ENCODE measurements at regions not wholly inside any gene's neighbourhood (a gene's known extent, or its start where the extent isn't known, plus 50 kb on each side); places are given as distances from the start of the nearest gene placed in this dataset.
"Not testable (repeated sequence)": the region's sequence is repeated elsewhere in the genome, so short reads cannot be mapped to it uniquely, and the experiment has no call there.

DNA sequence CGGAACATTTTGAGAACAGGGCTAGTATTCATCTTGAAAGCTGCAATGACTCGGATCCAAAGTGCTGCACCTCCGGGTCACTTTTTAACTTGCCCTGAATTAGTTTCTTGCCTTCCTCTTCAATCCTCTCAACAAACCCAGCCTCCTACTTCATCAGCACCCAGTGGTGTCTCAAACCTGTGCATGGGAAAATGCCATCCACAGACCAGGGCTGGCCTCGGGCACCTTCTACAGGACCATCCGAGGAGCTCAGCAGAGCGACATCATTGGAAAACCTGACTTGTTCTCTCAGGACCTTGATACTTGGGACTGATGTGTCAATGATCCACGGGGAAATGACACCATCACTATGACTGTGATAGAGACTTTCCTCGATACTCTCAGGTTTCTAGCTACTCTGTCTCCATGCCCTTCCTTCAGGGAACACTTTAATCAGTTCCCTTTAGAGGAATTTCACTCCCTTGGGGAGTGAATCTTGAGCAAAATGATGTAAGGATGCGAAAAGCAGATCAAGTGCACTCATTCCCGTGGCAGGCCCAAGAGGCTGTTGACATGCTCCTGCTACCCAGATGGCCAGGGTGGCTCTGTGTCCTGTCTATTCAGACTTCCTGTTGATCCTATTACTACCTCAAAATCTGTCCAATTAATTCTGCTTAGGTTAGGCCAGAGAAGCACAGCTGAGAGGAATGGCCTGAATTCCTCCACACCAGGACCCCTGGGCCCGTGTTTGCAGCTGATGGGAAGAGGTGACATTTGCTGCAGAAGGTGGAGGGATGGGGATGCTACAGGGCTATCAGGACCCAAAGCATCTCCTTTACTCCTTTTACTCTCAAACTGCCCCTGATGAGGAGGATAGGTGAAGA, 96.5 kb upstream of the SLC25A48 start:
- Histone ChIP-seq H3K36me3 (ENCODE audit: insufficient read depth, insufficient read length, low read length) (no peaks in the 10 kb centered on the region), H3K9ac (ENCODE audit: insufficient read length, low read depth) (no peak overlapping the region), H3K9me3 (ENCODE audit: insufficient read depth, low read length) (peaks cover 12% of the 10 kb centered on the region; the same call in 1 of the 2 replicates), H3K27me3 (ENCODE audit: insufficient read depth, insufficient read length) (no peaks in the 10 kb centered on the region), H3K4me1 (ENCODE audit: insufficient read depth, insufficient read length) (no peaks in the 10 kb centered on the region), H3K4me3 (ENCODE audit: insufficient read length, low read depth) (no peak overlapping the region)
- TF ChIP-seq SUZ12 (IDR thresholded peaks at IDR 0.05; ENCODE audit: extremely low read depth, insufficient read depth, insufficient read length) (no peak), YY1 (IDR thresholded peaks at IDR 0.05; ENCODE audit: insufficient read depth, insufficient read length) (no peak), ZNF274 (IDR thresholded peaks at IDR 0.05; ENCODE audit: low read depth, low read length) (no peak)
- DNase-seq (ENCODE audit: low read depth, low spot score): no peak

DNA sequence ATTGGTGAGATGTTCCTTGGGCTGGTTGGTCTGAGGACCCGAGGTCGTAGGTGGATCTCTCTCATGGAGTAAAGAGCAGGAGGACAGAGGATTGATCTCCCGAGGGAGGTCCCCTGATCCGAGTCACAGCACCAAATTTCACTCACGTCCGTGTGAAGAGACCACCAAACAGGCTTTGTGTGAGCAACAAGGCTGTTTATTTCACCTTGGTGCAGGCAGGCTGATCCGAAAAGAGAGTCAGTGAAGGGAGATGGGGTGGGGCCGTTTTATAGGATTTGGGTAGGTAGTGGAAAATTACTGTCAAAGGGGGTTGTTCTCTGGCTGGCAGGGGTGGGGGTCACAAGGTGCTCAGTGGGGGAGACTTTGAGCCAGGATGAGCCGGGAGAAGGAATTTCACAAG, 97.5 kb upstream of the SLC25A48 start:
- not testable (repeated sequence) for H3K9ac ChIP-seq (ENCODE audit: insufficient read length, low read depth); DNase-seq (ENCODE audit: low read depth, low spot score); H3K4me1 ChIP-seq (ENCODE audit: insufficient read depth, insufficient read length); H3K27me3 ChIP-seq (ENCODE audit: insufficient read depth, insufficient read length); H3K4me3 ChIP-seq (ENCODE audit: insufficient read length, low read depth); H3K36me3 ChIP-seq (ENCODE audit: insufficient read depth, insufficient read length, low read length)
- peaks cover 12% of the 10 kb centered on the region; the same call in 1 of the 2 replicates for H3K9me3 ChIP-seq (ENCODE audit: insufficient read depth, low read length)

DNA sequence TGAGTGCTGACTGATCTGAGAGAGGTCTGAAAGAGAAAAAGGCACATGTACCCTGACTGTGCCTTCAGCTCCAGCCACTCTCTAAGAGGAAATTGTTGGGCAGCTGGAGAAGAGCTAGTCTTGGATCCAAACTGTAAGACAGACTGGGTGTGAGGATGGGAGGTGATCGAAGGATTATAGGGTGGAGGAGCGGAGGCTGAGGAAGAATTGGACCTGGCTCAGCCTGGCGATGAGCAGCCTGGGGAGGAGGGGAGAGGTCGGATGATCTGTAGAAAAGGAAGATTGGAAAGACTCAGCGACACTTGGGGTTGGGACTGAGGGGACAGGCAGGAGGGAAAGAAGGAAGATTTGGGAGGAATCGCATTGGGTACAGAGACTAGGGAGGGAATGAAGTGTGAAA, 98.6 kb upstream of the SLC25A48 start:
- no peaks in the 10 kb centered on the region for H3K27me3 ChIP-seq (ENCODE audit: insufficient read depth, insufficient read length)
- H3K36me3 ChIP-seq (ENCODE audit: insufficient read depth, insufficient read length, low read length): no peaks in the 10 kb centered on the region
- H3K9ac ChIP-seq (ENCODE audit: insufficient read length, low read depth): no peak overlapping the region
- no peaks in the 10 kb centered on the region for H3K4me1 ChIP-seq (ENCODE audit: insufficient read depth, insufficient read length)
- H3K9me3 ChIP-seq (ENCODE audit: insufficient read depth, low read length): peaks cover 12% of the 10 kb centered on the region; the same call in 1 of the 2 replicates
- H3K4me3 ChIP-seq (ENCODE audit: insufficient read length, low read depth): no peak overlapping the region
- no peak for DNase-seq (ENCODE audit: low read depth, low spot score)
- TF ChIP-seq YY1 (IDR thresholded peaks at IDR 0.05; ENCODE audit: insufficient read depth, insufficient read length) (no peak), ZNF274 (IDR thresholded peaks at IDR 0.05; ENCODE audit: low read depth, low read length) (no peak), SUZ12 (IDR thresholded peaks at IDR 0.05; ENCODE audit: extremely low read depth, insufficient read depth, insufficient read length) (no peak)

DNA sequence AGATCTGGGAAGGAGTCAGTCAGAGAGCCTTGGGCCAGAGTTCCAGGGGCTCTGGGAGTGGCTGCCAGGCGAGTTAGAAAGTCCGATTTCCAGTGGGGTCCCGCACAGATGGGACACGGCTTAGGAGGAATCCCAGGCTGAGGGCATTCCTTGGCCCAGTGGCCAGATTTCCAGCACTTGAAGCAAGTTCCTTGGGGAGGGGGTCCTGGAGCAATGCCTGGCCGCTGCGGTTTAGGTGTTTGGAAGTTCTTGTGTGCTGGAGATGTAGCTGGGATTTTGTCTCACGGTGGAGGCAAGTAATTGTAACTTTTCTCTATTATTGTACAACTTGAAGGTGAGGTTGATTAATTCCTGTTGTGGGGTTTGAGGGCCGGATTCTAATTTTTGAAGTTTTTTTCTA, 99.5 kb upstream of the SLC25A48 start:
- not testable (repeated sequence) for H3K9ac ChIP-seq (ENCODE audit: insufficient read length, low read depth); H3K36me3 ChIP-seq (ENCODE audit: insufficient read depth, insufficient read length, low read length); H3K4me1 ChIP-seq (ENCODE audit: insufficient read depth, insufficient read length); DNase-seq (ENCODE audit: low read depth, low spot score); H3K27me3 ChIP-seq (ENCODE audit: insufficient read depth, insufficient read length); H3K4me3 ChIP-seq (ENCODE audit: insufficient read length, low read depth)
- H3K9me3 ChIP-seq (ENCODE audit: insufficient read depth, low read length): peaks cover 12% of the 10 kb centered on the region; the same call in 1 of the 2 replicates

DNA sequence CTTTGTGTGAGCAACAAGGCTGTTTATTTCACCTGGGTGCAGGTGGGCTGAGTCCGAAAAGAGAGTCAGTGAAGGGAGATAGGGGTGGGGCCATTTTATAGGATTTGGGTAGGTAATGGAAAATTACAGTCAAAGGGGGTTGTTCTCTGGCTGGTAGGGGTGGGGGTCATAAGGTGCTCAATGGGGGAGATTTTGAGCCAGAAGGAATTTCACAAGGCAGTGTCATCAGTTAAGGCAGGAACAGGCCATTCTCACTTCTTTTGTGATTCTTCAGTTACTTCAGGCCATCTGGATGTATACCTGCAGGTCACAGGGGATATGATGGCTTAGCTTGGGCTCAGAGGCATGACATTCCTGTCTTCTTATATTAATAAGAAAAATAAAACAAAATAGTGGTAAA, 103.4 kb upstream of the SLC25A48 start:
- not testable (repeated sequence) for H3K27me3 ChIP-seq (ENCODE audit: insufficient read depth, insufficient read length); H3K4me3 ChIP-seq (ENCODE audit: insufficient read length, low read depth); H3K9me3 ChIP-seq (ENCODE audit: insufficient read depth, low read length); DNase-seq (ENCODE audit: low read depth, low spot score); H3K9ac ChIP-seq (ENCODE audit: insufficient read length, low read depth); H3K4me1 ChIP-seq (ENCODE audit: insufficient read depth, insufficient read length); H3K36me3 ChIP-seq (ENCODE audit: insufficient read depth, insufficient read length, low read length)

DNA sequence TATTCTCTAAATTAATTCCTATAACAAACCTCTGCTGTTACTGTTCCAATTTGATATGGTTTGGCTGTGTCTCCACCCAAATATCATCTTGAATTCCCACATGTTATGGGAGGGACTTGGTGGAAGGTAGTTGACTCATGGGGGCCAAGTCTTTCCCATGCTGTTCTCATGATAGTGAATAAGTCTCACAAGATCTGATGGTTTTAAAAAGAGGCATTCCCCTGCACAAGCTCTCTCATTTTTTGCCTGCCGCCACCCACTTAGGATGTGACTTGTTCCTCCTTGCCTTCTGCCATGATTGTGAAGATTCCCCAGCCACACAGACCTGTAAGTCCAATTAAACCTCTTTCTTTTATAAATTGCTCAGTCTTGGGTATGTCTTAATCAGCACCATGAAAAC, 104.3 kb upstream of the SLC25A48 start:
- H3K27me3 ChIP-seq (ENCODE audit: insufficient read depth, insufficient read length); DNase-seq (ENCODE audit: low read depth, low spot score); H3K4me3 ChIP-seq (ENCODE audit: insufficient read length, low read depth); H3K9ac ChIP-seq (ENCODE audit: insufficient read length, low read depth); H3K4me1 ChIP-seq (ENCODE audit: insufficient read depth, insufficient read length); H3K9me3 ChIP-seq (ENCODE audit: insufficient read depth, low read length); H3K36me3 ChIP-seq (ENCODE audit: insufficient read depth, insufficient read length, low read length): not testable (repeated sequence)

DNA sequence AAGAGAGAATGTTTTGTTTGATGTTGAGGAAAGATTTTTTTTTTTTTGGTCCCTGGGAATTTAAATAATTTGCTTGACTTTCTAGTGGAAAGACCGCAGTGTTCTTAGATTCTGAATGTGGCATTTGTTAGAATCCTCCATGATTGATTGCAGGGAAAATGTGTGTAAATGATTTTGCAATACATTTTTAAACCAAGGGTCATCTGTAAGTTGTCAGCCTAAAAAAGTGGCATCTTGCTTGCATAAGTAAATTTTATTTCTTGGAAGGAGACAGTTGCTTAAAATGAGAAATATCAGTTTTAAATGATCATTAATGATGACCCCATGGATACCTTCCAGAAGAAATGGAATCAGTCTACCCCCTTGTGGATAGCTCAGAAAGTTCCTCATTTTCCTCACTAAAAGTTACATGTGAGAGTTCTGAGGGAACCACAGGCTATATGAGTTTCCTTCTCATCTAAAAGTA, 105.1 kb upstream of the SLC25A48 start:
- no peak for DNase-seq (ENCODE audit: low read depth, low spot score)
- no peaks in the 10 kb centered on the region for H3K4me1 ChIP-seq (ENCODE audit: insufficient read depth, insufficient read length)
- no peaks in the 10 kb centered on the region for H3K27me3 ChIP-seq (ENCODE audit: insufficient read depth, insufficient read length)
- TF ChIP-seq SUZ12 (IDR thresholded peaks at IDR 0.05; ENCODE audit: extremely low read depth, insufficient read depth, insufficient read length) (no peak), ZNF274 (IDR thresholded peaks at IDR 0.05; ENCODE audit: low read depth, low read length) (no peak), YY1 (IDR thresholded peaks at IDR 0.05; ENCODE audit: insufficient read depth, insufficient read length) (no peak)
- H3K9me3 ChIP-seq (ENCODE audit: insufficient read depth, low read length): no peaks in the 10 kb centered on the region
- no peaks in the 10 kb centered on the region for H3K36me3 ChIP-seq (ENCODE audit: insufficient read depth, insufficient read length, low read length)
- no peak overlapping the region for H3K4me3 ChIP-seq (ENCODE audit: insufficient read length, low read depth)
- no peak overlapping the region for H3K9ac ChIP-seq (ENCODE audit: insufficient read length, low read depth)

DNA sequence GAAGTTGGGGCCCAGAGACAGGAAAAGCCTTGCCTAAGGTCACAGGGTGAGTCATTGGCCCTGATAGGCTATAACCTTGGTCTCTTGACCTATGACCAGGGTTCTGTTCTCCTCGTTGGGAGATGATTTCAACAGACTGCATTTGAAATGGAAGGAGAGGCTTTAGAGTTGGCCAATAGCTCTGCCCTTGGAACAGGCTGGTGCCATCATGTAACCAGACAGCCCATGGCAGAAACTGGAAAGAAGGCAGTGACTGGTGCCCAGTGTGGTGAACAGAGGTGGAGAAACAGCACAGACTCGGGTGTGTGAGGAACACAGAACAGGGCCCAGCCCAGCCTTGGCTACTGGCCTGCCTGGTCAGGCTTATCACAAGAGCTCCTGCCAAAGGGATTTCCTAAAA, 109.8 kb upstream of the SLC25A48 start:
- H3K27me3 ChIP-seq (ENCODE audit: insufficient read depth, insufficient read length): no peaks in the 10 kb centered on the region
- TF ChIP-seq YY1 (IDR thresholded peaks at IDR 0.05; ENCODE audit: insufficient read depth, insufficient read length) (no peak), ZNF274 (IDR thresholded peaks at IDR 0.05; ENCODE audit: low read depth, low read length) (no peak), SUZ12 (IDR thresholded peaks at IDR 0.05; ENCODE audit: extremely low read depth, insufficient read depth, insufficient read length) (no peak)
- no peaks in the 10 kb centered on the region for H3K36me3 ChIP-seq (ENCODE audit: insufficient read depth, insufficient read length, low read length)
- no peaks in the 10 kb centered on the region for H3K9me3 ChIP-seq (ENCODE audit: insufficient read depth, low read length)
- peaks cover 6% of the 10 kb centered on the region for H3K4me1 ChIP-seq (ENCODE audit: insufficient read depth, insufficient read length)
- no peak for DNase-seq (ENCODE audit: low read depth, low spot score)
- no peak overlapping the region for H3K4me3 ChIP-seq (ENCODE audit: insufficient read length, low read depth)
- no peak overlapping the region for H3K9ac ChIP-seq (ENCODE audit: insufficient read length, low read depth)

Data from NT2/D1 (cell line).